GM18511 (cell line): ENCODE measurements at regions not wholly inside any gene's neighbourhood (a gene's known extent, or its start where the extent isn't known, plus 50 kb on each side); places are given as distances from the start of the nearest gene placed in this dataset.
"Not testable (repeated sequence)": the region's sequence is repeated elsewhere in the genome, so short reads cannot be mapped to it uniquely, and the experiment has no call there.

Experiments used
- ATAC-seq: cut with Tn5 transposase; IDR thresholded peaks from one replicate; pipeline ENCODE4 v1.9.1; 2021; ENCODE audit warnings: mild to moderate bottlenecking, moderate library complexity; ENCODE audit not compliant: unreplicated experiment

GRCh38 chr3:29171043-29171990 lies 109.6 kb upstream of the RBMS3 start:
- ATAC-seq = no peak

GRCh38 chr3:29176501-29176900 lies 104.4 kb upstream of the RBMS3 start:
- ATAC-seq = no peak

- ATAC-seq = no peak
These were observed 101.8 kb upstream of the RBMS3 start for GRCh38 chr3:29178809-29179793.

GRCh38 chr3:29181149-29181780 lies 99.6 kb upstream of the RBMS3 start:
- peak; percentile 75 for ATAC-seq

GRCh38 chr3:29181872-29182271 lies 99.0 kb upstream of the RBMS3 start:
- ATAC-seq = no peak

GRCh38 chr3:29182828-29183227 lies 98.0 kb upstream of the RBMS3 start:
- not testable (repeated sequence) for ATAC-seq

- no peak for ATAC-seq
These were observed 97.4 kb upstream of the RBMS3 start for GRCh38 chr3:29183346-29184087.

- ATAC-seq = no peak
These were observed 95.2 kb upstream of the RBMS3 start for GRCh38 chr3:29185706-29186105.

GRCh38 chr3:29186131-29186599 lies 94.7 kb upstream of the RBMS3 start:
- no peak for ATAC-seq

GRCh38 chr3:29186982-29187725 lies 93.7 kb upstream of the RBMS3 start:
- ATAC-seq = no peak

GRCh38 chr3:29189328-29189727 lies 91.5 kb upstream of the RBMS3 start:
- ATAC-seq = no peak

GRCh38 chr3:29194139-29194538 lies 86.7 kb upstream of the RBMS3 start:
- ATAC-seq = no peak

GRCh38 chr3:29195056-29195455 lies 85.8 kb upstream of the RBMS3 start:
- ATAC-seq = no peak

GRCh38 chr3:29201604-29202003 lies 79.3 kb upstream of the RBMS3 start:
- ATAC-seq = no peak

GRCh38 chr3:29202378-29202777 lies 78.5 kb upstream of the RBMS3 start:
- ATAC-seq = no peak

GRCh38 chr3:29203851-29204250 lies 77.0 kb upstream of the RBMS3 start:
- no peak for ATAC-seq

- no peak for ATAC-seq
These were observed 73.4 kb upstream of the RBMS3 start for GRCh38 chr3:29207427-29207826.

GRCh38 chr3:29212789-29213433 lies 68.0 kb upstream of the RBMS3 start:
- no peak for ATAC-seq
